Nephron progenitor cell (in vitro differentiated cells): ENCODE measurements at regions not wholly inside any gene's neighbourhood (a gene's known extent, or its start where the extent isn't known, plus 50 kb on each side); places are given as distances from the start of the nearest gene placed in this dataset.

Experiments
- DNase-seq: peaks from one replicate; pipeline ENCODE4 v3.0.0; 2021
- H3K27ac Mint-ChIP-seq: 2 replicates; pipeline ENCODE4 v1.8.0; 2021; ENCODE audit warnings: mild to moderate bottlenecking, moderate library complexity, mixed read lengths
- H3K27me3 Mint-ChIP-seq: 2 replicates; pipeline ENCODE4 v1.8.0; 2021; ENCODE audit warnings: mild to moderate bottlenecking, low read depth, mixed read lengths; ENCODE audit not compliant: poor library complexity
- H3K36me3 Mint-ChIP-seq: 2 replicates; pipeline ENCODE4 v1.8.0; 2021; ENCODE audit warnings: low read depth, mixed read lengths
- H3K4me1 Mint-ChIP-seq: 2 replicates; pipeline ENCODE4 v1.8.0; 2021; ENCODE audit warnings: mixed read lengths
- H3K4me3 Mint-ChIP-seq: 2 replicates; pipeline ENCODE4 v1.8.0; 2021; ENCODE audit warnings: mild to moderate bottlenecking, moderate library complexity, mixed read lengths
- H3K9me3 Mint-ChIP-seq: 2 replicates; pipeline ENCODE4 v1.8.0; 2021; ENCODE audit warnings: mild to moderate bottlenecking, moderate library complexity, mixed read lengths
- TF ChIP-seq, protein P1 (sequence below): fragments of 200-600 bp; sonication (generic); IDR thresholded peaks from 2 replicates; pipeline ENCODE4 v1.5.0; 2021; ENCODE audit warnings: antibody characterized with exemption

- H3K9me3 Mint-ChIP-seq = no peaks in the 10 kb centered on the region
- no peaks in the 10 kb centered on the region for H3K36me3 Mint-ChIP-seq
- peaks cover 5% of the 10 kb centered on the region for H3K27me3 Mint-ChIP-seq
- TF ChIP-seq, protein P1, sequence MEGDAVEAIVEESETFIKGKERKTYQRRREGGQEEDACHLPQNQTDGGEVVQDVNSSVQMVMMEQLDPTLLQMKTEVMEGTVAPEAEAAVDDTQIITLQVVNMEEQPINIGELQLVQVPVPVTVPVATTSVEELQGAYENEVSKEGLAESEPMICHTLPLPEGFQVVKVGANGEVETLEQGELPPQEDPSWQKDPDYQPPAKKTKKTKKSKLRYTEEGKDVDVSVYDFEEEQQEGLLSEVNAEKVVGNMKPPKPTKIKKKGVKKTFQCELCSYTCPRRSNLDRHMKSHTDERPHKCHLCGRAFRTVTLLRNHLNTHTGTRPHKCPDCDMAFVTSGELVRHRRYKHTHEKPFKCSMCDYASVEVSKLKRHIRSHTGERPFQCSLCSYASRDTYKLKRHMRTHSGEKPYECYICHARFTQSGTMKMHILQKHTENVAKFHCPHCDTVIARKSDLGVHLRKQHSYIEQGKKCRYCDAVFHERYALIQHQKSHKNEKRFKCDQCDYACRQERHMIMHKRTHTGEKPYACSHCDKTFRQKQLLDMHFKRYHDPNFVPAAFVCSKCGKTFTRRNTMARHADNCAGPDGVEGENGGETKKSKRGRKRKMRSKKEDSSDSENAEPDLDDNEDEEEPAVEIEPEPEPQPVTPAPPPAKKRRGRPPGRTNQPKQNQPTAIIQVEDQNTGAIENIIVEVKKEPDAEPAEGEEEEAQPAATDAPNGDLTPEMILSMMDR = no peak
- H3K27ac Mint-ChIP-seq = no peak overlapping the region
- DNase-seq = no peak
- no peak overlapping the region for H3K4me3 Mint-ChIP-seq
- H3K4me1 Mint-ChIP-seq = no peaks in the 10 kb centered on the region
Measured at GRCh38 chr12:81950871-81951270, 191.7 kb upstream of the PPFIA2 start.

- no peaks in the 10 kb centered on the region for H3K36me3 Mint-ChIP-seq
- no peak for DNase-seq
- H3K4me1 Mint-ChIP-seq = no peaks in the 10 kb centered on the region
- H3K9me3 Mint-ChIP-seq = no peaks in the 10 kb centered on the region
- no peak overlapping the region for H3K27ac Mint-ChIP-seq
- H3K4me3 Mint-ChIP-seq = no peak overlapping the region
- TF ChIP-seq, protein P1 = no peak
- peaks cover 5% of the 10 kb centered on the region for H3K27me3 Mint-ChIP-seq
Measured at GRCh38 chr12:81949841-81950308, 190.7 kb upstream of the PPFIA2 start.

DNA sequence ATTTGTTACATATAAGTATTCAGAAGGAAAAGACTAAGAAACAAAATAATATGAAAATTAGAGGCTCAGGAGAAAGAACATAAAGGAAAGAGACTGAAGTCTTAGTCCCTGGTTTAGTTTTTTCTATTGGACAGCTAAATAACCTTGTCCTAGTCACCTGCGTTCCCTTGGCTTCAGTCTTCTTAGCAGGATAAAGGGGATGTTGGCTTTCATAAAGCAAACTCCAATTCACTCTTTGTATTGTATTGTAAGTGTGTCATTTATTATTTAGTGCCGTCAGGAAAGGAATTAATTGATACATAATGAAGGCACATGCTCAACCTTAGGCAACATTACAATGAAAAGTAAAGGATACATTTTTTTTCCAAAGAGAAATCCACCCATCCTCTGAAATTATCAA is 190.3 kb upstream of the PPFIA2 start:
- DNase-seq = no peak
- H3K4me1 Mint-ChIP-seq = no peaks in the 10 kb centered on the region
- no peak overlapping the region for H3K4me3 Mint-ChIP-seq
- TF ChIP-seq, protein P1 = no peak
- H3K36me3 Mint-ChIP-seq = no peaks in the 10 kb centered on the region
- no peaks in the 10 kb centered on the region for H3K9me3 Mint-ChIP-seq
- no peak overlapping the region for H3K27ac Mint-ChIP-seq
- H3K27me3 Mint-ChIP-seq = peaks cover 5% of the 10 kb centered on the region

DNA sequence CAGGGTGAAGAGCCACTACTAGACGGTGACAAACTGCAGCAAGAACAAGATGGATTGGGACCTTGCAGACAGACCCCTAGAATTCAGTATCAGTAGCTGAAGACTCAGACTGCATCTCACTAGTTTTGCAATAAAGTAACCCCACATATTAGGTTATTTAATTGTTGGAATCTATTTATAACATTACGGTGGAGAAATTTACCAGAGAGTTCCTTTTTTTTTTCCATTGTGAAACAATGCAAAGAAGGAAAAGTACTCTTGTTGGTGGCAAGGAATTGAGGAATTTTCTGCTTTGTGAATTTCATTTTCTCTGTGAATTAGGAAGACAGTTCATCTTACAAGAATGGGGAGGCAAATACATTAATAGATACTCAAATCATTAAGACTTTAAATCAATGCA is 185.7 kb upstream of the PPFIA2 start:
- Mint-ChIP-seq H3K27me3 (no peaks in the 10 kb centered on the region), H3K27ac (no peak overlapping the region), H3K4me3 (no peak overlapping the region), H3K36me3 (no peaks in the 10 kb centered on the region), H3K4me1 (no peaks in the 10 kb centered on the region), H3K9me3 (no peaks in the 10 kb centered on the region)
- TF ChIP-seq, protein P1 = no peak
- DNase-seq = no peak

DNA sequence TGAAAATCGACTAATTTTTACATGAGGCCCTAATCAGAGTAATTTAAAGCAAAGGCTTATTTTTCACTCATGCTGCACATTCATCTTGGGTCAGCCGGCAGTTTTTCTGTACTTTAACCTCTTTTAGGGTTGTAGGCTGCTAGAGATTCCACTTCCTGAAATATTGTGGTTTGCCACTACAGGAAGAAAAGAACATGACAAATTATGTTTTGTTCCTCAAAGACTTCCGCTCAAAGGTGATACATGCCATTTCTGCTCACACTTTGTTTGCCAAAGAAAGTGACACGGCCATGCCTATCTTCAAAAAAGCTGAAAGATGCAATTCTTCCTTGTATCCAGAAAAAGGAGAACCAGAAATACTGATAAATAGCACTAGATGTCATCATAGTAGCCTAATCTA is 183.4 kb upstream of the PPFIA2 start:
- DNase-seq = no peak
- H3K4me1 Mint-ChIP-seq = no peaks in the 10 kb centered on the region
- TF ChIP-seq, protein P1 = no peak
- no peak overlapping the region for H3K27ac Mint-ChIP-seq
- no peak overlapping the region for H3K4me3 Mint-ChIP-seq
- H3K9me3 Mint-ChIP-seq = no peaks in the 10 kb centered on the region
- no peaks in the 10 kb centered on the region for H3K36me3 Mint-ChIP-seq
- no peaks in the 10 kb centered on the region for H3K27me3 Mint-ChIP-seq

DNA sequence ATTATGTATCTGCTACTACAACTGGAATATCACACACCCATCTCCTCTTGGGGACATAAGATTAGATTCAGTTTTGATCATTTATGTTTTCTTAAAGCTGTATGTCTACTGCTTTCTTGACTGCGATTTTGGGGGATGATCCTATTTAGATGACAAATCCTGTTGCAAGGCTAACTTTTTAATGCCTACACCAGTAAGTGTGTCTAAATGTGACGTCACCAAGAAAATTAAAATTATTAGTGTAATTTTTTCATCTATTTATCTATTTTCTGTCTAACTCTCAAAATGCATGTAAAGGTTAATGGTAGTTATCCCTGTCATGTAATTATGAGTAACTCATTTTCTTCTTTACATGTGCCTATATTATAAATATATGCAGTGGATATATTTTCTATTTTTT is 170.9 kb upstream of the PPFIA2 start:
- TF ChIP-seq, protein P1 = no peak
- Mint-ChIP-seq H3K27me3 (no peaks in the 10 kb centered on the region), H3K4me1 (no peaks in the 10 kb centered on the region), H3K27ac (no peak overlapping the region), H3K4me3 (no peak overlapping the region), H3K36me3 (no peaks in the 10 kb centered on the region), H3K9me3 (no peaks in the 10 kb centered on the region)
- DNase-seq = no peak
